ENCODE measurements at regions not wholly inside any gene's neighbourhood (a gene's known extent, or its start where the extent isn't known, plus 50 kb on each side); places are given as distances from the start of the nearest gene placed in this dataset.

GRCh38 chr3:182464513-182465145, 328.7 kb upstream of the ATP11B start:
- Mint-ChIP-seq H3K27me3 (ENCODE audit: low read depth in 2 of 2) (no peaks in the 10 kb centered on the region), H3K4me3 (no peak overlapping the region), H3K9me3 (peaks cover 7 to 9% of the 10 kb centered on the region in 2 donors), H3K4me1 (no peaks in the 10 kb centered on the region), H3K36me3 (no peaks in the 10 kb centered on the region), H3K27ac (no peak overlapping the region)
- WGBS (ENCODE audit: insufficient coverage), result 84% methylated on average over 2 of the region's 2 CpGs
- ATAC-seq (no peak), DNase-seq (no peak)
- H3K4me3 ChIP-seq (ENCODE audit: low read length), result no peak overlapping the region
- intact Hi-C loops (cut with micrococcal nuclease), result no loop called here
- H3K27ac ChIP-seq (ENCODE audit: low read length), result no peak overlapping the region
- TF ChIP-seq CTCF (IDR thresholded peaks at IDR 0.05), result no peak
- H3K9me3 ChIP-seq (ENCODE audit: control insufficient read depth, insufficient read depth, low read length), result no peaks in the 10 kb centered on the region
- no peaks in the 10 kb centered on the region for H3K27me3 ChIP-seq (ENCODE audit: control insufficient read depth, insufficient read depth, low read length)
- H3K4me1 ChIP-seq (ENCODE audit: control insufficient read depth, insufficient read depth, low read length), result no peaks in the 10 kb centered on the region
- H3K36me3 ChIP-seq (ENCODE audit: control insufficient read depth, insufficient read depth, low read length), result no peaks in the 10 kb centered on the region

GRCh38 chr3:182465301-182466185, 327.8 kb upstream of the ATP11B start:
- no peak overlapping the region for H3K27ac Mint-ChIP-seq
- no peaks in the 10 kb centered on the region for H3K36me3 Mint-ChIP-seq
- Histone ChIP-seq H3K4me3 (ENCODE audit: low read length) (no peak overlapping the region), H3K36me3 (ENCODE audit: control insufficient read depth, insufficient read depth, low read length) (no peaks in the 10 kb centered on the region), H3K9me3 (ENCODE audit: control insufficient read depth, insufficient read depth, low read length) (no peaks in the 10 kb centered on the region), H3K4me1 (ENCODE audit: control insufficient read depth, insufficient read depth, low read length) (no peaks in the 10 kb centered on the region), H3K27me3 (ENCODE audit: control insufficient read depth, insufficient read depth, low read length) (no peaks in the 10 kb centered on the region), H3K27ac (ENCODE audit: low read length) (no peak overlapping the region)
- H3K4me1 Mint-ChIP-seq, result no peaks in the 10 kb centered on the region
- WGBS (ENCODE audit: insufficient coverage), result 90% methylated on average over 3 of the region's 3 CpGs
- ATAC-seq (no peak), DNase-seq (no peak)
- H3K9me3 Mint-ChIP-seq, result peaks cover 7 to 9% of the 10 kb centered on the region in 2 donors
- H3K27me3 Mint-ChIP-seq (ENCODE audit: low read depth in 2 of 2), result no peaks in the 10 kb centered on the region
- TF ChIP-seq CTCF (IDR thresholded peaks at IDR 0.05), result no peak
- no peak overlapping the region for H3K4me3 Mint-ChIP-seq
- intact Hi-C loops (cut with micrococcal nuclease), result no loop called here

GRCh38 chr3:182469086-182469485, 324.2 kb upstream of the ATP11B start:
- H3K4me1 ChIP-seq (ENCODE audit: control insufficient read depth, insufficient read depth, low read length), result no peaks in the 10 kb centered on the region
- no peak overlapping the region for H3K4me3 ChIP-seq (ENCODE audit: low read length)
- H3K36me3 ChIP-seq (ENCODE audit: control insufficient read depth, insufficient read depth, low read length), result no peaks in the 10 kb centered on the region
- no peak for TF ChIP-seq CTCF (IDR thresholded peaks at IDR 0.05)
- H3K27me3 Mint-ChIP-seq (ENCODE audit: low read depth in 2 of 2), result no peaks in the 10 kb centered on the region
- DNase-seq, result no peak
- 92% methylated on average over 2 of the region's 2 CpGs for WGBS (ENCODE audit: insufficient coverage)
- ATAC-seq, result no peak
- no peaks in the 10 kb centered on the region for H3K9me3 ChIP-seq (ENCODE audit: control insufficient read depth, insufficient read depth, low read length)
- intact Hi-C loops (cut with micrococcal nuclease), result no loop called here
- no peaks in the 10 kb centered on the region for H3K36me3 Mint-ChIP-seq
- peaks cover 2 to 5% of the 10 kb centered on the region in 2 donors for H3K9me3 Mint-ChIP-seq
- no peak overlapping the region for H3K4me3 Mint-ChIP-seq
- no peak overlapping the region for H3K27ac ChIP-seq (ENCODE audit: low read length)
- no peaks in the 10 kb centered on the region for H3K27me3 ChIP-seq (ENCODE audit: control insufficient read depth, insufficient read depth, low read length)
- no peaks in the 10 kb centered on the region for H3K4me1 Mint-ChIP-seq
- H3K27ac Mint-ChIP-seq, result no peak overlapping the region
